ENCODE measurements at regions not wholly inside any gene's neighbourhood (a gene's known extent, or its start where the extent isn't known, plus 50 kb on each side); places are given as distances from the start of the nearest gene placed in this dataset.
A peak's percentile ranks its signal among the peaks of the same experiment; 100 is the strongest.

DNA sequence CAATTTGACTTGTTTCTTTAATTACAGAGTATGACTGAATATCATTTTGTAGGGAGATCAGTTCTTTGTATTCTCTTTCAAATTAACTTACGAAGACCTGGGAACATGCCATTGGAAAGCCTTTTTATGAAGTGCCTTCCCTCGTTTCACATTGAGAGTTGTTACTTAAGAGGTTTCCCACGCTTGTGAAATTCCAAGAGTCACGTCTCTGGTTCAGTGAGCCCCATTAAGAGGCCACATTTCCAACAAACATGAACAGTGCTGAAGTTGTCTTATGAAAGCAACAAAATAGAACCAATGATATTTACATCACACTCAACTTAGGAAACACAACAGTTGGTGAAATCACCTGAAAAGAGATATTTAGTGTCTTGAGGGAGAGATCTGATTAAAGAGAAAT is 334.1 kb downstream of the TOX3 start:
- H3K4me3 ChIP-seq (ENCODE audit: low read depth, low read length): no peak overlapping the region
- H3K27ac ChIP-seq (ENCODE audit: insufficient read depth, low read length, poor library complexity, severe bottlenecking): no peak overlapping the region
- no peaks in the 10 kb centered on the region for H3K27me3 ChIP-seq (ENCODE audit: control insufficient read depth, insufficient read depth, low read length)
- ATAC-seq (ENCODE audit: low read depth in 2 of 2) (no peak), DNase-seq (no peak)
- Mint-ChIP-seq H3K27ac (no peak overlapping the region), H3K4me3 (no peak overlapping the region), H3K4me1 (no peaks in the 10 kb centered on the region), H3K27me3 (no peaks in the 10 kb centered on the region), H3K9me3 (peaks cover 5 to 15% (median 10%) of the 10 kb centered on the region in 7 donors), H3K36me3 (no peaks in the 10 kb centered on the region)
- H3K36me3 ChIP-seq (ENCODE audit: control insufficient read depth, insufficient read depth, low read length): no peaks in the 10 kb centered on the region
- no peaks in the 10 kb centered on the region for H3K9me3 ChIP-seq (ENCODE audit: control insufficient read depth in 2 of 2, low read length in 2 of 2)
- H3K4me1 ChIP-seq (ENCODE audit: control insufficient read depth, insufficient read depth, low read length, poor library complexity, severe bottlenecking): no peaks in the 10 kb centered on the region

GRCh38 chr16:52209227-52209626 is 337.7 kb downstream of the TOX3 start:
- Histone ChIP-seq H3K4me3 (ENCODE audit: low read depth, low read length) (no peak overlapping the region), H3K36me3 (ENCODE audit: control insufficient read depth, insufficient read depth, low read length) (no peaks in the 10 kb centered on the region)
- H3K9me3 Mint-ChIP-seq: peaks cover 3 to 7% (median 6%) of the 10 kb centered on the region in 7 donors

GRCh38 chr16:52203096-52203495 is 343.8 kb downstream of the TOX3 start:
- no peaks in the 10 kb centered on the region for H3K36me3 ChIP-seq (ENCODE audit: control insufficient read depth, insufficient read depth, low read length)
- Mint-ChIP-seq H3K27ac (no peak overlapping the region), H3K9me3 (peaks cover 0 to 4% (median 0%) of the 10 kb centered on the region in 7 donors), H3K36me3 (no peaks in the 10 kb centered on the region), H3K4me3 (no peak overlapping the region), H3K4me1 (no peaks in the 10 kb centered on the region), H3K27me3 (no peaks in the 10 kb centered on the region)
- no peak overlapping the region for H3K4me3 ChIP-seq (ENCODE audit: low read depth, low read length)
- no peaks in the 10 kb centered on the region for H3K9me3 ChIP-seq (ENCODE audit: control insufficient read depth in 2 of 2, low read length in 2 of 2)
- H3K4me1 ChIP-seq (ENCODE audit: control insufficient read depth, insufficient read depth, low read length, poor library complexity, severe bottlenecking): no peaks in the 10 kb centered on the region
- no peak for ATAC-seq (ENCODE audit: low read depth in 2 of 2)
- DNase-seq: no peak
- no peak overlapping the region for H3K27ac ChIP-seq (ENCODE audit: insufficient read depth, low read length, poor library complexity, severe bottlenecking)
- no peaks in the 10 kb centered on the region for H3K27me3 ChIP-seq (ENCODE audit: control insufficient read depth, insufficient read depth, low read length)

More at GRCh38 chr16:52209227-52209626, 337.7 kb downstream of the TOX3 start:
- no peaks in the 10 kb centered on the region for H3K4me1 Mint-ChIP-seq
- DNase-seq (no peak), ATAC-seq (ENCODE audit: low read depth in 2 of 2) (no peak)
- H3K27me3 ChIP-seq (ENCODE audit: control insufficient read depth, insufficient read depth, low read length): no peaks in the 10 kb centered on the region
- no peaks in the 10 kb centered on the region for H3K27me3 Mint-ChIP-seq
- no peaks in the 10 kb centered on the region for H3K4me1 ChIP-seq (ENCODE audit: control insufficient read depth, insufficient read depth, low read length, poor library complexity, severe bottlenecking)
- no peak overlapping the region for H3K4me3 Mint-ChIP-seq
- H3K27ac ChIP-seq (ENCODE audit: insufficient read depth, low read length, poor library complexity, severe bottlenecking): no peak overlapping the region
- no peaks in the 10 kb centered on the region for H3K36me3 Mint-ChIP-seq
- H3K27ac Mint-ChIP-seq: no peak overlapping the region
- no peaks in the 10 kb centered on the region for H3K9me3 ChIP-seq (ENCODE audit: control insufficient read depth in 2 of 2, low read length in 2 of 2)

DNA sequence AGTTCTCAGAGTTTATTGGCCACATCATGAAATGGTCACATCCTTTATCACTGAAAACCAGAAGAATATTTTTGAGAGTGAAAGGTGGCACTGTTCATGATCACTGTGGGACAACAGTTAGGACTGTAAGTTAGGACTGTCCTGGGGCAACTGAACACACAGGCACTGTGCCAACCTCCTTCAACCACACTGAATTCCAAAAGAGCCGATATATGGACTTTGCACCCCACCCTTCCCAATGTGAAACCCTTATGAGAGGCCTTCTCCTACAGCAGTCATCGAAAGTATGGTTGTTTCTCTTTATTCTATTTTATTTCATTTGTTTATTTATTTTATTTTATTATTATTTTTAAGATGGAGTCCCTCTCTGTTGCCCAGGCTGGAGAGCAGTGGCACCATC is 353.5 kb downstream of the TOX3 start:
- H3K36me3 ChIP-seq (ENCODE audit: control insufficient read depth, insufficient read depth, low read length): no peaks in the 10 kb centered on the region
- no peaks in the 10 kb centered on the region for H3K27me3 ChIP-seq (ENCODE audit: control insufficient read depth, insufficient read depth, low read length)
- no peaks in the 10 kb centered on the region for H3K4me1 ChIP-seq (ENCODE audit: control insufficient read depth, insufficient read depth, low read length, poor library complexity, severe bottlenecking)
- ATAC-seq (ENCODE audit: low read depth in 2 of 2): no peak
- no peak overlapping the region for H3K27ac Mint-ChIP-seq
- H3K9me3 Mint-ChIP-seq: no peaks in the 10 kb centered on the region
- no peaks in the 10 kb centered on the region for H3K4me1 Mint-ChIP-seq
- H3K9me3 ChIP-seq (ENCODE audit: control insufficient read depth in 2 of 2, low read length in 2 of 2): no peaks in the 10 kb centered on the region
- no peak for DNase-seq
- no peaks in the 10 kb centered on the region for H3K36me3 Mint-ChIP-seq
- H3K4me3 Mint-ChIP-seq: no peak overlapping the region
- no peak overlapping the region for H3K27ac ChIP-seq (ENCODE audit: insufficient read depth, low read length, poor library complexity, severe bottlenecking)
- no peak overlapping the region for H3K4me3 ChIP-seq (ENCODE audit: low read depth, low read length)
- no peaks in the 10 kb centered on the region for H3K27me3 Mint-ChIP-seq

DNA sequence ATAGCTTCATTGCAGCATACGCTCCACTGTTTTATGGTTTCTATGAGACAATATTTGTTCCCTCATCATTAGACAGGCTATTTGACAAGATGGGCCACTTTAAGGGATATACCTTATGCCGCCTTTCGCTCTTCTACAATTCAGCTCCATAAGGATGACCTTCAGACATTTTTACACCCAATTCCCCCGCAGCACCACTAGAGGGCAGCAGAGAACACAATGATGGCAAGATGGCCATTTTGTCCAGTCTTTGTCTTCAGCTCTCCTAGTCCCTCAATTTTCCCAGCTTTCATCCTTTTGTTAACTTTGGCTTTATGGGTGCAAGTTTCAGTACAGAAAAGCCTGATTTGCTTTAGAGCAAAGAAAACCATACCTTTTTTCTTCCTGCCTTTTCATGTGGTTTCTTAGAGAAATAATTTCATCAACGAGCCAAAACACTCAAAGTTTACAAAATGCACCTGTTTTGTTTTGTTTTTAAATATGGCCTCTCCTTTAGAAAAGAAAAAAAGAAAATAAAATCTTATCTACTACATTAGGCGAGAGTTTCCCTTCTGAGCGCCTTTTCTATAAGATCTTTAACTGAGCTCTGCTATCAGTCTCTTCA is 355.3 kb downstream of the TOX3 start:
- peak; percentile 2 to 52 (median 30) for DNase-seq
- peaks cover 0 to 3% (median 0%) of the 10 kb centered on the region in 7 donors for H3K9me3 Mint-ChIP-seq
- ATAC-seq (ENCODE audit: low read depth in 2 of 2): no peak

DNA sequence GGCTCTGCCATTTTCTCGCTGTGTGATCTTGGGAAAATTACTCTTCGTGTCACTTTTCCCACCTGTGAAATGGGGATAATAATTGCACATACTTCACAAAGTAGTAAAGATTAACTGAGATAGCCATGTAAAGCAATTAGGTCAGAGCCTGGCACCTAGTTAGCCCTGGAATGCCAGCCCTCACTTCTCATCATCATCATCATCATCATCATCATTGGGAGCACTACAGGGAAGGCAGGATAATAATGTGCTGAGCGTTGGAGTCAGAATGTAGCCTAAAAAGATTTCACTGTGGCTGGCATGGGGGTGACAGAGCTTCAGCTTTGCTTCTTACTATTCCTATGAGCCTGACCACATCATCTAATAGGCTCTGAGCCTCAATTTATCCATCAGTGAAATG is 362.6 kb downstream of the TOX3 start:
- Histone ChIP-seq H3K36me3 (ENCODE audit: control insufficient read depth, insufficient read depth, low read length) (no peaks in the 10 kb centered on the region), H3K4me1 (ENCODE audit: control insufficient read depth, insufficient read depth, low read length, poor library complexity, severe bottlenecking) (no peaks in the 10 kb centered on the region), H3K4me3 (ENCODE audit: low read depth, low read length) (no peak overlapping the region), H3K27ac (ENCODE audit: insufficient read depth, low read length, poor library complexity, severe bottlenecking) (no peak overlapping the region), H3K27me3 (ENCODE audit: control insufficient read depth, insufficient read depth, low read length) (no peaks in the 10 kb centered on the region), H3K9me3 (ENCODE audit: control insufficient read depth in 2 of 2, low read length in 2 of 2) (no peaks in the 10 kb centered on the region)
- Mint-ChIP-seq H3K9me3 (peaks cover 0 to 6% (median 0%) of the 10 kb centered on the region in 7 donors), H3K27ac (no peak overlapping the region), H3K27me3 (no peaks in the 10 kb centered on the region), H3K4me3 (no peak overlapping the region), H3K36me3 (no peaks in the 10 kb centered on the region), H3K4me1 (no peaks in the 10 kb centered on the region)
- DNase-seq (no peak), ATAC-seq (ENCODE audit: low read depth in 2 of 2) (no peak)

More for the DNA sequence above, 355.3 kb downstream of the TOX3 start:
- no peaks in the 10 kb centered on the region for H3K9me3 ChIP-seq (ENCODE audit: control insufficient read depth in 2 of 2, low read length in 2 of 2)
- H3K27me3 Mint-ChIP-seq: no peaks in the 10 kb centered on the region
- no peak overlapping the region for H3K27ac Mint-ChIP-seq
- no peaks in the 10 kb centered on the region for H3K4me1 ChIP-seq (ENCODE audit: control insufficient read depth, insufficient read depth, low read length, poor library complexity, severe bottlenecking)
- H3K4me3 ChIP-seq (ENCODE audit: low read depth, low read length): no peak overlapping the region
- no peaks in the 10 kb centered on the region for H3K36me3 ChIP-seq (ENCODE audit: control insufficient read depth, insufficient read depth, low read length)
- no peaks in the 10 kb centered on the region for H3K36me3 Mint-ChIP-seq
- H3K4me1 Mint-ChIP-seq: no peaks in the 10 kb centered on the region
- H3K4me3 Mint-ChIP-seq: no peak overlapping the region
- no peaks in the 10 kb centered on the region for H3K27me3 ChIP-seq (ENCODE audit: control insufficient read depth, insufficient read depth, low read length)
- no peak overlapping the region for H3K27ac ChIP-seq (ENCODE audit: insufficient read depth, low read length, poor library complexity, severe bottlenecking)

DNA sequence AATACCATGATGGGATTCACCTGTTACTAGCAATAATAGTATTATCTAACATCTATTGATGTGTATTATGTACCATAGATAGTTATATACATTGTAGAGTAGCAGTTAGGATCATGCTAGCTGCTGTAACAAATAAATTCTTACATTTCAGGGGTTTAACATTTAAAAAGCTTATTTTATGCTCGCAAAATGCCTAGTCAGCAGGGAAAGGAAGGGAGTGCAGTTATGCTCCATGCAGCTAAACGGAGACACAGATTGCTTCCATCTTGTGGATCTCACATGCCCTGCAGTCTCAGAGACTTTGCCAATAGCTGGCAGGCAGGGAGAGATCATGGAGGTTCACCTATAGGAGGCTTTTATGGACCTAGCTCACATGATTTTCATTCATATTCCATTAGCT is 364.1 kb downstream of the TOX3 start:
- no peak overlapping the region for H3K27ac Mint-ChIP-seq
- Histone ChIP-seq H3K4me3 (ENCODE audit: low read depth, low read length) (no peak overlapping the region), H3K27me3 (ENCODE audit: control insufficient read depth, insufficient read depth, low read length) (no peaks in the 10 kb centered on the region), H3K9me3 (ENCODE audit: control insufficient read depth in 2 of 2, low read length in 2 of 2) (no peaks in the 10 kb centered on the region), H3K27ac (ENCODE audit: insufficient read depth, low read length, poor library complexity, severe bottlenecking) (no peak overlapping the region), H3K4me1 (ENCODE audit: control insufficient read depth, insufficient read depth, low read length, poor library complexity, severe bottlenecking) (no peaks in the 10 kb centered on the region), H3K36me3 (ENCODE audit: control insufficient read depth, insufficient read depth, low read length) (no peaks in the 10 kb centered on the region)
- no peak for ATAC-seq (ENCODE audit: low read depth in 2 of 2)
- no peaks in the 10 kb centered on the region for H3K27me3 Mint-ChIP-seq
- DNase-seq: no peak
- H3K9me3 Mint-ChIP-seq: peaks cover 0 to 9% (median 0%) of the 10 kb centered on the region in 7 donors
- no peak overlapping the region for H3K4me3 Mint-ChIP-seq
- H3K4me1 Mint-ChIP-seq: no peaks in the 10 kb centered on the region
- no peaks in the 10 kb centered on the region for H3K36me3 Mint-ChIP-seq

GRCh38 chr16:52174168-52174567 is 372.8 kb downstream of the TOX3 start:
- Histone ChIP-seq H3K4me3 (ENCODE audit: low read depth, low read length) (no peak overlapping the region), H3K27ac (ENCODE audit: insufficient read depth, low read length, poor library complexity, severe bottlenecking) (no peak overlapping the region), H3K4me1 (ENCODE audit: control insufficient read depth, insufficient read depth, low read length, poor library complexity, severe bottlenecking) (no peaks in the 10 kb centered on the region), H3K9me3 (ENCODE audit: control insufficient read depth in 2 of 2, low read length in 2 of 2) (no peaks in the 10 kb centered on the region), H3K36me3 (ENCODE audit: control insufficient read depth, insufficient read depth, low read length) (no peaks in the 10 kb centered on the region), H3K27me3 (ENCODE audit: control insufficient read depth, insufficient read depth, low read length) (no peaks in the 10 kb centered on the region)
- ATAC-seq (ENCODE audit: low read depth in 2 of 2) (no peak), DNase-seq (no peak)
- Mint-ChIP-seq H3K4me1 (no peaks in the 10 kb centered on the region), H3K27ac (no peak overlapping the region), H3K36me3 (no peaks in the 10 kb centered on the region), H3K27me3 (no peaks in the 10 kb centered on the region), H3K4me3 (no peak overlapping the region), H3K9me3 (peaks cover 0 to 8% (median 3%) of the 10 kb centered on the region in 7 donors)

Measured in CD4-positive, CD25-positive, alpha-beta regulatory T cell (primary cell).